ENCODE measurements at regions not wholly inside any gene's neighbourhood (a gene's known extent, or its start where the extent isn't known, plus 50 kb on each side); places are given as distances from the start of the nearest gene placed in this dataset.
A peak's percentile ranks its signal among the peaks of the same experiment; 100 is the strongest.

GRCh38 chr21:35354078-35354477 is 305.0 kb upstream of the RUNX1 start:
- peaks cover 31% of the 10 kb centered on the region for H3F3A ChIP-seq (ENCODE audit: insufficient read depth)
- H3K9ac ChIP-seq, result no peak overlapping the region
- TF ChIP-seq EZH2phosphoT487 (IDR thresholded peaks at IDR 0.05; ENCODE audit: insufficient read depth, low read depth), result no peak
- TF ChIP-seq EZH2 (IDR thresholded peaks at IDR 0.05; ENCODE audit: insufficient read depth, poor library complexity, severe bottlenecking), result no peak
- no peaks in the 10 kb centered on the region for H4K20me1 ChIP-seq (ENCODE audit: insufficient read depth)
- H3K4me1 ChIP-seq (ENCODE audit: insufficient read depth), result peaks cover 44% of the 10 kb centered on the region
- no peak overlapping the region for H3K4me2 ChIP-seq (ENCODE audit: unreplicated experiment)
- H2AFZ ChIP-seq, result no peak overlapping the region
- no peak overlapping the region for H3K27ac ChIP-seq
- no peak overlapping the region for H3K4me3 ChIP-seq
- H3K9me2 ChIP-seq (ENCODE audit: insufficient read depth), result no peaks in the 10 kb centered on the region
- in situ Hi-C loops (cut with MboI), result no loop called here
- no peaks in the 10 kb centered on the region for H3K79me2 ChIP-seq (ENCODE audit: insufficient read depth)
- H3K9me3 ChIP-seq (ENCODE audit: low read depth), result no peaks in the 10 kb centered on the region
- 88 to 98% methylated on average over 2 of the region's 2 CpGs for WGBS, 2 experiments (ENCODE audit: low coverage in 1 of 2, low lambda C conversion rate in 2 of 2, missing lambda C conversion rate in 2 of 2)
- no peaks in the 10 kb centered on the region for H3K27me3 ChIP-seq (replicated peaks; ENCODE audit: insufficient read depth)
- no peaks in the 10 kb centered on the region for H3K36me3 ChIP-seq (ENCODE audit: low read depth)
- no peak for DNase-seq

GRCh38 chr21:35352793-35353192 is 303.7 kb upstream of the RUNX1 start:
- peak overlapping the region; percentile 55 for H3K27ac ChIP-seq
- WGBS, 2 experiments (ENCODE audit: low coverage in 1 of 2, low lambda C conversion rate in 2 of 2, missing lambda C conversion rate in 2 of 2), result 32 to 38% methylated on average over 7 of the region's 7 CpGs
- no peaks in the 10 kb centered on the region for H3K36me3 ChIP-seq (ENCODE audit: low read depth)
- H4K20me1 ChIP-seq (ENCODE audit: insufficient read depth), result no peaks in the 10 kb centered on the region
- no peaks in the 10 kb centered on the region for H3K9me3 ChIP-seq (ENCODE audit: low read depth)
- H3F3A ChIP-seq (ENCODE audit: insufficient read depth), result peaks cover 33% of the 10 kb centered on the region
- no peak overlapping the region for H3K4me3 ChIP-seq
- no peaks in the 10 kb centered on the region for H3K9me2 ChIP-seq (ENCODE audit: insufficient read depth)
- DNase-seq, result no peak
- TF ChIP-seq EZH2 (IDR thresholded peaks at IDR 0.05; ENCODE audit: insufficient read depth, poor library complexity, severe bottlenecking) (no peak), EZH2phosphoT487 (IDR thresholded peaks at IDR 0.05; ENCODE audit: insufficient read depth, low read depth) (no peak)
- in situ Hi-C loops (cut with MboI), result no loop called here
- H2AFZ ChIP-seq, result no peak overlapping the region
- no peak overlapping the region for H3K9ac ChIP-seq
- peaks cover 38% of the 10 kb centered on the region for H3K4me1 ChIP-seq (ENCODE audit: insufficient read depth)
- no peaks in the 10 kb centered on the region for H3K27me3 ChIP-seq (replicated peaks; ENCODE audit: insufficient read depth)
- H3K79me2 ChIP-seq (ENCODE audit: insufficient read depth), result no peaks in the 10 kb centered on the region
- no peak overlapping the region for H3K4me2 ChIP-seq (ENCODE audit: unreplicated experiment)

GRCh38 chr21:35352066-35352770 is 303.1 kb upstream of the RUNX1 start:
- Histone ChIP-seq H3K79me2 (ENCODE audit: insufficient read depth) (no peaks in the 10 kb centered on the region), H3K27ac (peak overlapping the region; percentile 72), H2AFZ (no peak overlapping the region), H3K9me3 (ENCODE audit: low read depth) (no peaks in the 10 kb centered on the region), H3K9me2 (ENCODE audit: insufficient read depth) (no peaks in the 10 kb centered on the region), H3K9ac (peak overlapping the region; percentile 7; the same call in 1 of the 2 replicates), H3K4me1 (ENCODE audit: insufficient read depth) (peaks cover 36% of the 10 kb centered on the region), H3K4me2 (ENCODE audit: unreplicated experiment) (peak overlapping the region; percentile 54), H4K20me1 (ENCODE audit: insufficient read depth) (no peaks in the 10 kb centered on the region), H3K27me3 (replicated peaks; ENCODE audit: insufficient read depth) (no peaks in the 10 kb centered on the region), H3F3A (ENCODE audit: insufficient read depth) (peaks cover 33% of the 10 kb centered on the region), H3K36me3 (ENCODE audit: low read depth) (no peaks in the 10 kb centered on the region), H3K4me3 (no peak overlapping the region)
- no peak for TF ChIP-seq EZH2phosphoT487 (IDR thresholded peaks at IDR 0.05; ENCODE audit: insufficient read depth, low read depth)
- no peak for TF ChIP-seq EZH2 (IDR thresholded peaks at IDR 0.05; ENCODE audit: insufficient read depth, poor library complexity, severe bottlenecking)
- in situ Hi-C loops (cut with MboI), result no loop called here
- peak; percentile 91 for DNase-seq
- 54 to 55% methylated on average over 4 of the region's 4 CpGs for WGBS, 2 experiments (ENCODE audit: low coverage in 1 of 2, low lambda C conversion rate in 2 of 2, missing lambda C conversion rate in 2 of 2)

- Histone ChIP-seq H3K9me2 (ENCODE audit: insufficient read depth) (no peaks in the 10 kb centered on the region), H3K79me2 (ENCODE audit: insufficient read depth) (no peaks in the 10 kb centered on the region), H3K4me2 (ENCODE audit: unreplicated experiment) (no peak overlapping the region), H3K9me3 (ENCODE audit: low read depth) (no peaks in the 10 kb centered on the region), H3K27me3 (replicated peaks; ENCODE audit: insufficient read depth) (no peaks in the 10 kb centered on the region), H3K9ac (peak overlapping the region; percentile 7), H3K27ac (peak overlapping the region; percentile 72), H4K20me1 (ENCODE audit: insufficient read depth) (no peaks in the 10 kb centered on the region), H2AFZ (no peak overlapping the region), H3K36me3 (ENCODE audit: low read depth) (no peaks in the 10 kb centered on the region), H3F3A (ENCODE audit: insufficient read depth) (peaks cover 33% of the 10 kb centered on the region), H3K4me3 (no peak overlapping the region), H3K4me1 (ENCODE audit: insufficient read depth) (peaks cover 36% of the 10 kb centered on the region)
- 94 to 95% methylated on average over 1 of the region's 1 CpG for WGBS, 2 experiments (ENCODE audit: low coverage in 1 of 2, low lambda C conversion rate in 2 of 2, missing lambda C conversion rate in 2 of 2)
- TF ChIP-seq EZH2phosphoT487 (IDR thresholded peaks at IDR 0.05; ENCODE audit: insufficient read depth, low read depth) (no peak), EZH2 (IDR thresholded peaks at IDR 0.05; ENCODE audit: insufficient read depth, poor library complexity, severe bottlenecking) (no peak)
- DNase-seq, result no peak
- in situ Hi-C loops (cut with MboI), result no loop called here
Measured at GRCh38 chr21:35351434-35351833, 302.3 kb upstream of the RUNX1 start.
